Epithelial cell of esophagus (primary cell): ENCODE measurements at regions not wholly inside any gene's neighbourhood (a gene's known extent, or its start where the extent isn't known, plus 50 kb on each side); places are given as distances from the start of the nearest gene placed in this dataset.

Source experiments
- DNase-seq: peaks from one replicate; pipeline ENCODE4 v3.0.0; 2010; ENCODE audit warnings: low read depth
- H3K4me3 ChIP-seq: 2 replicates; pipeline ENCODE4 v1.5.1; 2011; ENCODE audit warnings: mild to moderate bottlenecking, low read length, control low read depth
- CTCF ChIP-seq: IDR thresholded peaks from 2 replicates; pipeline ENCODE4 v1.5.1; 2011; ENCODE audit warnings: low read depth, mild to moderate bottlenecking, low read length, control low read depth, inconsistent platforms; ENCODE audit not compliant: insufficient read depth; ENCODE audit errors: missing control alignments

GRCh38 chr2:42953216-42953615 lies 160.8 kb upstream of the HAAO start:
- H3K4me3 ChIP-seq: no peak overlapping the region
- DNase-seq: no peak
- no peak for TF ChIP-seq CTCF

- TF ChIP-seq CTCF: no peak
- no peak for DNase-seq
- H3K4me3 ChIP-seq: no peak overlapping the region
Observed at GRCh38 chr2:42951263-42951938, 159.0 kb upstream of the HAAO start.

- no peak for TF ChIP-seq CTCF
- DNase-seq: no peak
- H3K4me3 ChIP-seq: no peak overlapping the region
Observed at GRCh38 chr2:42949125-42949524, 156.7 kb upstream of the HAAO start.

- TF ChIP-seq CTCF: no peak
- no peak for DNase-seq
Observed at GRCh38 chr2:42947809-42948600, 155.6 kb upstream of the HAAO start.

GRCh38 chr2:42944779-42945415 lies 152.5 kb upstream of the HAAO start:
- TF ChIP-seq CTCF: no peak
- DNase-seq: peak; percentile 39
- H3K4me3 ChIP-seq: no peak overlapping the region

More at GRCh38 chr2:42947809-42948600, 155.6 kb upstream of the HAAO start:
- H3K4me3 ChIP-seq: no peak overlapping the region

- TF ChIP-seq CTCF: no peak
- no peak for DNase-seq
- H3K4me3 ChIP-seq: no peak overlapping the region
Observed at GRCh38 chr2:42942990-42943493, 150.7 kb upstream of the HAAO start.
